ENCODE measurements at regions not wholly inside any gene's neighbourhood (a gene's known extent, or its start where the extent isn't known, plus 50 kb on each side); places are given as distances from the start of the nearest gene placed in this dataset.

- DNase-seq = no peak
Observed at GRCh38 chr1:8202182-8202905, 115.6 kb upstream of the SLC45A1 start.

GRCh38 chr1:8201331-8201861 lies 116.5 kb upstream of the SLC45A1 start:
- no peak for DNase-seq

GRCh38 chr1:8200317-8201115 lies 117.4 kb upstream of the SLC45A1 start:
- no peak for DNase-seq

- no peak for DNase-seq
Observed at GRCh38 chr1:8198522-8198921, 119.4 kb upstream of the SLC45A1 start.

- DNase-seq = peak; percentile 29
Observed at GRCh38 chr1:8197493-8198282, 120.2 kb upstream of the SLC45A1 start.

- no peak for DNase-seq
Observed at GRCh38 chr1:8194481-8195227, 123.3 kb upstream of the SLC45A1 start.

GRCh38 chr1:8193840-8194406 lies 124.0 kb upstream of the SLC45A1 start:
- no peak for DNase-seq

GRCh38 chr1:8191474-8191873 lies 126.4 kb upstream of the SLC45A1 start:
- DNase-seq = no peak

GRCh38 chr1:8189931-8190483 lies 127.9 kb upstream of the SLC45A1 start:
- no peak for DNase-seq

GRCh38 chr1:8185400-8185799 lies 132.5 kb upstream of the SLC45A1 start:
- DNase-seq = no peak

GRCh38 chr1:8184301-8184700 lies 133.6 kb upstream of the SLC45A1 start:
- DNase-seq = no peak

GRCh38 chr1:8182034-8182761 lies 135.7 kb upstream of the SLC45A1 start:
- no peak for DNase-seq

GRCh38 chr1:8179132-8179793 lies 138.7 kb upstream of the SLC45A1 start:
- DNase-seq = no peak

GRCh38 chr1:8176279-8176678 lies 141.6 kb upstream of the SLC45A1 start:
- no peak for DNase-seq

GRCh38 chr1:8174807-8175206 lies 143.1 kb upstream of the SLC45A1 start:
- no peak for DNase-seq

- DNase-seq = no peak
Observed at GRCh38 chr1:8171751-8172464, 145.8 kb upstream of the ERRFI1 start.

GRCh38 chr1:8170059-8170835 lies 144.1 kb upstream of the ERRFI1 start:
- no peak for DNase-seq

- DNase-seq = no peak
Observed at GRCh38 chr1:8169364-8170058, 143.4 kb upstream of the ERRFI1 start.
